Vagina (tissue), 2 donors: ENCODE measurements at regions not wholly inside any gene's neighbourhood (a gene's known extent, or its start where the extent isn't known, plus 50 kb on each side); places are given as distances from the start of the nearest gene placed in this dataset.

Experiments used
- DNase-seq, 2 donors: peaks; one replicate each; pipeline ENCODE4 v3.0.0-alpha.2; 2017; ENCODE audit errors: extremely low spot score in 2 of 2
- H3K27ac ChIP-seq: fragments of 200-600 bp; sonication (generic); one replicate; pipeline ENCODE4 v1.5.1; 2019
- H3K27me3 ChIP-seq: fragments of 200-600 bp; sonication (generic); one replicate; pipeline ENCODE4 v1.5.1; 2019
- H3K36me3 ChIP-seq, 2 donors: fragments of 200-600 bp; sonication (generic); one replicate each; pipeline ENCODE4 v1.5.1; 2017 to 2019
- H3K4me1 ChIP-seq: fragments of 200-600 bp; sonication (generic); one replicate; pipeline ENCODE4 v1.5.1; 2019
- H3K4me3 ChIP-seq, 2 donors: fragments of 200-600 bp; sonication (generic); 1 replicate in 1 of 2; 2 replicates in 1 of 2; pipeline ENCODE4 v1.5.1; 2016 to 2019
- H3K9me3 ChIP-seq: fragments of 200-600 bp; sonication (generic); one replicate; pipeline ENCODE4 v1.5.1; 2019
- CTCF ChIP-seq, 3 experiments: fragments of 450-650 bp in 2 of 3; fragments of 200-600 bp in 1 of 3; sonication (generic) in 1 of 3; IDR thresholded peaks; one replicate each; pipeline ENCODE4 v1.5.1; 2017 to 2019; ENCODE audit warnings: antibody characterized with exemption in 3 of 3, mild to moderate bottlenecking in 2 of 3, moderate library complexity in 2 of 3
- POLR2A ChIP-seq, 2 donors: fragments of 450-650 bp; IDR thresholded peaks; one replicate each; pipeline ENCODE4 v1.6.1; 2017; ENCODE audit warnings: antibody characterized with exemption in 2 of 2, mild to moderate bottlenecking in 2 of 2, moderate library complexity in 2 of 2
- POLR2AphosphoS5 ChIP-seq, 2 donors: sonication (generic); formaldehyde crosslinking; IDR thresholded peaks; one replicate each; pipeline ENCODE4 v1.9.0; 2017; ENCODE audit warnings: antibody characterized with exemption in 2 of 2, mild to moderate bottlenecking in 2 of 2, low read depth in 1 of 2; ENCODE audit not compliant: insufficient read depth in 1 of 2
- intact Hi-C: fragments of 100-400 bp; cut with DNase I; formaldehyde crosslinking; loops from one replicate; pipeline ENCODE4 v1.15.1; 2023

- no peaks in the 10 kb centered on the region for H3K9me3 ChIP-seq
- no peaks in the 10 kb centered on the region for H3K27me3 ChIP-seq
- H3K4me3 ChIP-seq = no peak overlapping the region
- DNase-seq = no peak
- H3K36me3 ChIP-seq = no peaks in the 10 kb centered on the region
- intact Hi-C loops = no loop called here
- no peak overlapping the region for H3K27ac ChIP-seq
- TF ChIP-seq POLR2AphosphoS5 (IDR thresholded peaks at IDR 0.05; ENCODE audit: insufficient read depth in 1 of 2, low read depth in 1 of 2) (no peak), CTCF (IDR thresholded peaks at IDR 0.05) (no peak), POLR2A (IDR thresholded peaks at IDR 0.05) (no peak)
- peaks cover 10% of the 10 kb centered on the region for H3K4me1 ChIP-seq
Measured at GRCh38 chr5:74123929-74124328, 497.9 kb downstream of the ARHGEF28 start.

GRCh38 chr5:74122979-74123590 lies 497.1 kb downstream of the ARHGEF28 start:
- no peaks in the 10 kb centered on the region for H3K9me3 ChIP-seq
- H3K4me3 ChIP-seq = no peak overlapping the region
- H3K27me3 ChIP-seq = no peaks in the 10 kb centered on the region
- no peak for DNase-seq
- no peak for TF ChIP-seq POLR2A (IDR thresholded peaks at IDR 0.05)
- no peak for TF ChIP-seq POLR2AphosphoS5 (IDR thresholded peaks at IDR 0.05; ENCODE audit: insufficient read depth in 1 of 2, low read depth in 1 of 2)
- TF ChIP-seq CTCF (IDR thresholded peaks at IDR 0.05) = no peak
- intact Hi-C loops = no loop called here
- no peak overlapping the region for H3K27ac ChIP-seq
- H3K4me1 ChIP-seq = peaks cover 7% of the 10 kb centered on the region
- H3K36me3 ChIP-seq = no peaks in the 10 kb centered on the region

- Histone ChIP-seq H3K4me3 (no peak overlapping the region), H3K27me3 (no peaks in the 10 kb centered on the region), H3K9me3 (no peaks in the 10 kb centered on the region), H3K4me1 (no peaks in the 10 kb centered on the region), H3K27ac (no peak overlapping the region), H3K36me3 (no peaks in the 10 kb centered on the region)
- no peak for TF ChIP-seq CTCF (IDR thresholded peaks at IDR 0.05)
- no peak for TF ChIP-seq POLR2AphosphoS5 (IDR thresholded peaks at IDR 0.05; ENCODE audit: insufficient read depth in 1 of 2, low read depth in 1 of 2)
- no peak for TF ChIP-seq POLR2A (IDR thresholded peaks at IDR 0.05)
- intact Hi-C loops = no loop called here
- DNase-seq = no peak
Measured at GRCh38 chr5:74122175-74122574, 496.2 kb downstream of the ARHGEF28 start.

- Histone ChIP-seq H3K27ac (no peak overlapping the region), H3K4me1 (no peaks in the 10 kb centered on the region), H3K36me3 (no peaks in the 10 kb centered on the region), H3K27me3 (no peaks in the 10 kb centered on the region), H3K4me3 (no peak overlapping the region), H3K9me3 (no peaks in the 10 kb centered on the region)
- TF ChIP-seq POLR2AphosphoS5 (IDR thresholded peaks at IDR 0.05; ENCODE audit: insufficient read depth in 1 of 2, low read depth in 1 of 2) (no peak), POLR2A (IDR thresholded peaks at IDR 0.05) (no peak), CTCF (IDR thresholded peaks at IDR 0.05) (no peak)
- intact Hi-C loops = no loop called here
- DNase-seq = no peak
Measured at GRCh38 chr5:74120585-74120984, 494.6 kb downstream of the ARHGEF28 start.

- H3K4me3 ChIP-seq = no peak overlapping the region
- intact Hi-C loops = no loop called here
- no peaks in the 10 kb centered on the region for H3K9me3 ChIP-seq
- no peak overlapping the region for H3K27ac ChIP-seq
- no peaks in the 10 kb centered on the region for H3K36me3 ChIP-seq
- no peak for TF ChIP-seq POLR2A (IDR thresholded peaks at IDR 0.05)
- no peak for TF ChIP-seq CTCF (IDR thresholded peaks at IDR 0.05)
- TF ChIP-seq POLR2AphosphoS5 (IDR thresholded peaks at IDR 0.05; ENCODE audit: insufficient read depth in 1 of 2, low read depth in 1 of 2) = no peak
- H3K4me1 ChIP-seq = no peaks in the 10 kb centered on the region
- no peak for DNase-seq
- no peaks in the 10 kb centered on the region for H3K27me3 ChIP-seq
Measured at GRCh38 chr5:74118071-74118470, 492.1 kb downstream of the ARHGEF28 start.
